DOHH2 (cell line): ENCODE measurements at regions not wholly inside any gene's neighbourhood (a gene's known extent, or its start where the extent isn't known, plus 50 kb on each side); places are given as distances from the start of the nearest gene placed in this dataset.

Experiments used
- H3F3A ChIP-seq: fragments of 200-600 bp; sonication (generic), shearing (Covaris generic); 2 replicates; pipeline ENCODE4 v1.6.0; 2016; ENCODE audit warnings: antibody characterized with exemption, mild to moderate bottlenecking; ENCODE audit not compliant: control insufficient read depth, insufficient read depth
- H3K27ac ChIP-seq: fragments of 200-600 bp; sonication (generic); 2 replicates; pipeline ENCODE4 v1.5.1; 2014; ENCODE audit warnings: low read depth, mild to moderate bottlenecking, low read length, moderate library complexity
- H3K27me3 ChIP-seq: fragments of 200-600 bp; sonication (generic); 2 replicates; pipeline ENCODE4 v1.6.1; 2014; ENCODE audit warnings: mild to moderate bottlenecking, low read length, mixed read lengths; ENCODE audit not compliant: control insufficient read depth
- H3K36me3 ChIP-seq: fragments of 200-600 bp; sonication (generic); 2 replicates; pipeline ENCODE4 v1.6.1; 2014; ENCODE audit warnings: mild to moderate bottlenecking, low read length, moderate library complexity, mixed read lengths; ENCODE audit not compliant: control insufficient read depth
- H3K4me1 ChIP-seq: fragments of 200-600 bp; sonication (generic); 2 replicates; pipeline ENCODE4 v1.6.1; 2014; ENCODE audit warnings: mild to moderate bottlenecking, low read length, mixed read lengths; ENCODE audit not compliant: control insufficient read depth
- H3K4me2 ChIP-seq: fragments of 200-600 bp; sonication (generic); 2 replicates; pipeline ENCODE4 v1.6.0; 2014; ENCODE audit warnings: mild to moderate bottlenecking, low read length, moderate library complexity
- H3K4me3 ChIP-seq: fragments of 200-600 bp; sonication (generic); 2 replicates; pipeline ENCODE4 v1.5.1; 2014; ENCODE audit warnings: mild to moderate bottlenecking, low read length, mixed read lengths
- H3K79me2 ChIP-seq: fragments of 200-600 bp; sonication (generic); 2 replicates; pipeline ENCODE4 v1.6.1; 2014; ENCODE audit warnings: mild to moderate bottlenecking, low read length, mixed read lengths; ENCODE audit not compliant: control insufficient read depth
- H3K9me2 ChIP-seq: fragments of 200-600 bp; sonication (generic); replicated peaks from 2 replicates; pipeline ENCODE4 v1.6.1; 2014; ENCODE audit warnings: mild to moderate bottlenecking, low read length, mixed read lengths; ENCODE audit not compliant: control insufficient read depth
- H3K9me3 ChIP-seq: fragments of 200-600 bp; sonication (generic); 2 replicates; pipeline ENCODE4 v1.6.1; 2014; ENCODE audit warnings: antibody characterized with exemption, low read length, mixed read lengths; ENCODE audit not compliant: control insufficient read depth, insufficient read depth
- H4K20me1 ChIP-seq: fragments of 200-600 bp; sonication (generic); 2 replicates; pipeline ENCODE4 v1.6.0; 2014; ENCODE audit warnings: low read depth, mild to moderate bottlenecking, antibody characterized with exemption, low read length, moderate library complexity; ENCODE audit not compliant: control insufficient read depth, insufficient read depth
- EZH2phosphoT487 ChIP-seq: fragments of 200-600 bp; sonication (generic); IDR thresholded peaks from 2 replicates; pipeline ENCODE4 v1.6.1; 2017; ENCODE audit warnings: borderline replicate concordance, mild to moderate bottlenecking, antibody characterized with exemption, low read length, moderate library complexity, mixed read lengths
- TF ChIP-seq, protein P1 (sequence below): fragments of 200-600 bp; sonication (generic); IDR thresholded peaks from one replicate; pipeline ENCODE4 v1.5.1; 2014; ENCODE audit warnings: antibody characterized with exemption, mild to moderate bottlenecking, low read depth, low read length; ENCODE audit not compliant: poor library complexity, severe bottlenecking

- H3K79me2 ChIP-seq = no peaks in the 10 kb centered on the region
- H3K9me2 ChIP-seq = no peaks in the 10 kb centered on the region
- H3K4me1 ChIP-seq = no peaks in the 10 kb centered on the region
- TF ChIP-seq, protein P1, sequence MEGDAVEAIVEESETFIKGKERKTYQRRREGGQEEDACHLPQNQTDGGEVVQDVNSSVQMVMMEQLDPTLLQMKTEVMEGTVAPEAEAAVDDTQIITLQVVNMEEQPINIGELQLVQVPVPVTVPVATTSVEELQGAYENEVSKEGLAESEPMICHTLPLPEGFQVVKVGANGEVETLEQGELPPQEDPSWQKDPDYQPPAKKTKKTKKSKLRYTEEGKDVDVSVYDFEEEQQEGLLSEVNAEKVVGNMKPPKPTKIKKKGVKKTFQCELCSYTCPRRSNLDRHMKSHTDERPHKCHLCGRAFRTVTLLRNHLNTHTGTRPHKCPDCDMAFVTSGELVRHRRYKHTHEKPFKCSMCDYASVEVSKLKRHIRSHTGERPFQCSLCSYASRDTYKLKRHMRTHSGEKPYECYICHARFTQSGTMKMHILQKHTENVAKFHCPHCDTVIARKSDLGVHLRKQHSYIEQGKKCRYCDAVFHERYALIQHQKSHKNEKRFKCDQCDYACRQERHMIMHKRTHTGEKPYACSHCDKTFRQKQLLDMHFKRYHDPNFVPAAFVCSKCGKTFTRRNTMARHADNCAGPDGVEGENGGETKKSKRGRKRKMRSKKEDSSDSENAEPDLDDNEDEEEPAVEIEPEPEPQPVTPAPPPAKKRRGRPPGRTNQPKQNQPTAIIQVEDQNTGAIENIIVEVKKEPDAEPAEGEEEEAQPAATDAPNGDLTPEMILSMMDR = no peak
- TF ChIP-seq EZH2phosphoT487 = no peak
- no peak overlapping the region for H3K4me3 ChIP-seq
- H4K20me1 ChIP-seq = no peaks in the 10 kb centered on the region
- H3K27ac ChIP-seq = no peak overlapping the region
- no peaks in the 10 kb centered on the region for H3F3A ChIP-seq
- no peaks in the 10 kb centered on the region for H3K36me3 ChIP-seq
- H3K4me2 ChIP-seq = no peak overlapping the region
- H3K9me3 ChIP-seq = no peaks in the 10 kb centered on the region
- no peaks in the 10 kb centered on the region for H3K27me3 ChIP-seq
Observed at GRCh38 chr2:188114014-188114413, 177.7 kb upstream of the GULP1 start.

GRCh38 chr2:188117706-188118105 is 174.0 kb upstream of the GULP1 start:
- H3K36me3 ChIP-seq = no peaks in the 10 kb centered on the region
- H3K9me2 ChIP-seq = no peaks in the 10 kb centered on the region
- TF ChIP-seq, protein P1 = no peak
- no peak for TF ChIP-seq EZH2phosphoT487
- H4K20me1 ChIP-seq = no peaks in the 10 kb centered on the region
- no peaks in the 10 kb centered on the region for H3K4me1 ChIP-seq
- H3K4me3 ChIP-seq = no peak overlapping the region
- no peaks in the 10 kb centered on the region for H3F3A ChIP-seq
- H3K27ac ChIP-seq = no peak overlapping the region
- H3K4me2 ChIP-seq = no peak overlapping the region
- H3K79me2 ChIP-seq = no peaks in the 10 kb centered on the region
- no peaks in the 10 kb centered on the region for H3K9me3 ChIP-seq
- no peaks in the 10 kb centered on the region for H3K27me3 ChIP-seq

GRCh38 chr2:188118431-188118830 is 173.2 kb upstream of the GULP1 start:
- no peak overlapping the region for H3K4me3 ChIP-seq
- no peaks in the 10 kb centered on the region for H3F3A ChIP-seq
- H3K79me2 ChIP-seq = no peaks in the 10 kb centered on the region
- no peak overlapping the region for H3K27ac ChIP-seq
- H3K4me2 ChIP-seq = no peak overlapping the region
- H3K9me2 ChIP-seq = no peaks in the 10 kb centered on the region
- TF ChIP-seq, protein P1 = no peak
- no peak for TF ChIP-seq EZH2phosphoT487
- H3K4me1 ChIP-seq = no peaks in the 10 kb centered on the region
- no peaks in the 10 kb centered on the region for H3K9me3 ChIP-seq
- H3K27me3 ChIP-seq = no peaks in the 10 kb centered on the region
- no peaks in the 10 kb centered on the region for H4K20me1 ChIP-seq
- no peaks in the 10 kb centered on the region for H3K36me3 ChIP-seq
